GM19395 (cell line): ENCODE measurements at regions not wholly inside any gene's neighbourhood (a gene's known extent, or its start where the extent isn't known, plus 50 kb on each side); places are given as distances from the start of the nearest gene placed in this dataset.
"Not testable (repeated sequence)": the region's sequence is repeated elsewhere in the genome, so short reads cannot be mapped to it uniquely, and the experiment has no call there.

Experiments used
- ATAC-seq: cut with Tn5 transposase; IDR thresholded peaks from one replicate; pipeline ENCODE4 v1.9.1; 2021; ENCODE audit warnings: mild to moderate bottlenecking, moderate library complexity; ENCODE audit not compliant: unreplicated experiment

- ATAC-seq = no peak
These were observed 146.0 kb upstream of the RMP24 start for GRCh38 chr18:35826477-35826876.

GRCh38 chr18:35827275-35827902 lies 145.1 kb upstream of the RMP24 start:
- no peak for ATAC-seq

GRCh38 chr18:35827903-35828275 lies 144.6 kb upstream of the RMP24 start:
- ATAC-seq = no peak

GRCh38 chr18:35828591-35828990 lies 143.9 kb upstream of the RMP24 start:
- ATAC-seq = no peak

- ATAC-seq = no peak
These were observed 137.1 kb upstream of the RMP24 start for GRCh38 chr18:35835366-35835765.

GRCh38 chr18:35835833-35836232 lies 136.6 kb upstream of the RMP24 start:
- peak; percentile 95 for ATAC-seq

GRCh38 chr18:35836932-35837331 lies 135.5 kb upstream of the RMP24 start:
- ATAC-seq = no peak

- no peak for ATAC-seq
These were observed 134.5 kb upstream of the RMP24 start for GRCh38 chr18:35837922-35838496.

- ATAC-seq = no peak
These were observed 131.2 kb upstream of the RMP24 start for GRCh38 chr18:35841283-35841682.

- no peak for ATAC-seq
These were observed 129.9 kb upstream of the RMP24 start for GRCh38 chr18:35842536-35842935.

GRCh38 chr18:35848321-35848720 lies 124.2 kb upstream of the RMP24 start:
- ATAC-seq = not testable (repeated sequence)

- not testable (repeated sequence) for ATAC-seq
These were observed 123.2 kb upstream of the RMP24 start for GRCh38 chr18:35849241-35849640.

GRCh38 chr18:35851286-35851970 lies 121.1 kb upstream of the RMP24 start:
- ATAC-seq = no peak

- no peak for ATAC-seq
These were observed 119.7 kb upstream of the RMP24 start for GRCh38 chr18:35852786-35853185.

- ATAC-seq = no peak
These were observed 118.4 kb upstream of the RMP24 start for GRCh38 chr18:35854095-35854494.

- no peak for ATAC-seq
These were observed 116.3 kb upstream of the RMP24 start for GRCh38 chr18:35856178-35856577.

GRCh38 chr18:35856721-35857120 lies 115.8 kb upstream of the RMP24 start:
- not testable (repeated sequence) for ATAC-seq

- ATAC-seq = not testable (repeated sequence)
These were observed 114.9 kb upstream of the RMP24 start for GRCh38 chr18:35857581-35857980.

GRCh38 chr18:35861367-35862118 lies 110.9 kb upstream of the RMP24 start:
- ATAC-seq = no peak

- no peak for ATAC-seq
These were observed 110.3 kb upstream of the RMP24 start for GRCh38 chr18:35862119-35862640.

GRCh38 chr18:35864916-35865315 lies 107.6 kb upstream of the RMP24 start:
- ATAC-seq = no peak
